NCI-H226 (cell line): ENCODE measurements at regions not wholly inside any gene's neighbourhood (a gene's known extent, or its start where the extent isn't known, plus 50 kb on each side); places are given as distances from the start of the nearest gene placed in this dataset.
A peak's percentile ranks its signal among the peaks of the same experiment; 100 is the strongest.
"Not testable (repeated sequence)": the region's sequence is repeated elsewhere in the genome, so short reads cannot be mapped to it uniquely, and the experiment has no call there.

Experiments
- DNase-seq: peaks from one replicate; pipeline ENCODE4 v3.0.0-alpha.2; 2015

GRCh38 chr14:83269583-83269982, 1735.9 kb upstream of the SEL1L start:
- no peak for DNase-seq

- no peak for DNase-seq
These were observed 1738.0 kb upstream of the SEL1L start for GRCh38 chr14:83271663-83272062.

GRCh38 chr14:83280719-83281118, 1747.1 kb upstream of the SEL1L start:
- no peak for DNase-seq

- DNase-seq, result no peak
These were observed 1749.1 kb upstream of the SEL1L start for GRCh38 chr14:83282706-83283105.

- DNase-seq, result no peak
These were observed 1753.6 kb upstream of the SEL1L start for GRCh38 chr14:83287300-83287699.

- DNase-seq, result no peak
These were observed 1755.7 kb upstream of the SEL1L start for GRCh38 chr14:83289390-83289789.

- no peak for DNase-seq
These were observed 1756.2 kb upstream of the SEL1L start for GRCh38 chr14:83289896-83290295.

GRCh38 chr14:83290447-83290846, 1756.8 kb upstream of the SEL1L start:
- no peak for DNase-seq

GRCh38 chr14:83291714-83292113, 1758.1 kb upstream of the SEL1L start:
- no peak for DNase-seq

GRCh38 chr14:83294941-83295340, 1761.3 kb upstream of the SEL1L start:
- peak; percentile 40 for DNase-seq

- no peak for DNase-seq
These were observed 1763.7 kb upstream of the SEL1L start for GRCh38 chr14:83297361-83297760.

- DNase-seq, result not testable (repeated sequence)
These were observed 1764.4 kb upstream of the SEL1L start for GRCh38 chr14:83298016-83298415.

- DNase-seq, result no peak
These were observed 1766.9 kb upstream of the SEL1L start for GRCh38 chr14:83300476-83301064.

GRCh38 chr14:83301791-83302190, 1768.1 kb upstream of the SEL1L start:
- DNase-seq, result no peak

GRCh38 chr14:83309211-83309610, 1775.6 kb upstream of the SEL1L start:
- no peak for DNase-seq

GRCh38 chr14:83309833-83310232, 1776.2 kb upstream of the SEL1L start:
- no peak for DNase-seq

GRCh38 chr14:83312511-83312910, 1778.9 kb upstream of the SEL1L start:
- no peak for DNase-seq

- no peak for DNase-seq
These were observed 1781.1 kb upstream of the SEL1L start for GRCh38 chr14:83314764-83315163.

- no peak for DNase-seq
These were observed 1782.7 kb upstream of the SEL1L start for GRCh38 chr14:83316356-83316755.

GRCh38 chr14:83320837-83321236, 1787.2 kb upstream of the SEL1L start:
- DNase-seq, result no peak

GRCh38 chr14:83331513-83331912, 1797.9 kb upstream of the SEL1L start:
- peak; percentile 23 for DNase-seq

- no peak for DNase-seq
These were observed 1808.9 kb upstream of the SEL1L start for GRCh38 chr14:83342590-83342989.

- DNase-seq, result peak; percentile 42
These were observed 1814.2 kb upstream of the SEL1L start for GRCh38 chr14:83347874-83348273.

GRCh38 chr14:83355609-83356008, 1822.0 kb upstream of the SEL1L start:
- no peak for DNase-seq

- DNase-seq, result no peak
These were observed 1822.4 kb upstream of the SEL1L start for GRCh38 chr14:83356080-83356479.

- no peak for DNase-seq
These were observed 1838.6 kb upstream of the SEL1L start for GRCh38 chr14:83372271-83372670.
